ENCODE measurements at regions not wholly inside any gene's neighbourhood (a gene's known extent, or its start where the extent isn't known, plus 50 kb on each side); places are given as distances from the start of the nearest gene placed in this dataset.
"Not testable (repeated sequence)": the region's sequence is repeated elsewhere in the genome, so short reads cannot be mapped to it uniquely, and the experiment has no call there.

DNA sequence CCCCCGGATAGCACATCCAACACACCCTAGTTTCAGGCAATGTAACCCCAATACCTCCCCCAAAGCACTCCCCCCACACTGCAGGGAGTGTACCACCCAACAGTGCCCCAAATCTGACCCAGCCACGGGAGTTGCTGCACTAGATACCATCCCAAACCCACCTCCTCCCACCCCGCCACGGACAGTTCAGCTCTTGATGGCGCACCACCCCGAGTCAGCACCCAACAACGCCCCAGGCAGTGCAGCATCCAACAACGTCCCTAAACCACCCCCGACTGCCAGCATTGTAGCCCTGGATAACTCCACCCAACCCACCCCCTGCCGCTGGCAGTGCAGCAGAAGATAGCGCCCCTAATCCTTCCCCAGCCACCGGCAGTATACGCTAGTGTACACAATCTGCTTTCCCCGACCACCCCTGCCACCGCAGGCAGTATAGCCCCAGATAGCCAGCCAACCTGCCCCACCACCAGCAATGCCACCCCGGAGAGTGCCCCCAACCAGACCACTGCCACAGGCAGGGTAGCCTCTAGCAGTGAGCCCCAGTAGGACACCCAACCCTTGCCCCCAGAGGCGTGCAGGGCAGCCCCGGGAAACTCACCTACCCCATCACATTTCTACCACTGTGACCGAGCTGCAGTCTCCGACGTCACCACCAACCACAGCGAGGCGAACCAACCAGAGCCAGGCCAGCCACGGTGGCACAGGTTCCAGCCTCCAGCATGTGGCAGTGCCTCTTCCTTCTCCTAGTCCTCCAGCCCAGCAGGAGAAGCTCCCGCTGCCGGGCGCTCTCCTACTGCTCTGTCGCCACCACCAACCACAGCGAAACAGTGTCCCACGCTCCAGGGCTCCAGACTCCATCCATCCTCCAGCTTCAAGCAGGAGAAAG is 178.1 kb downstream of the POTEB3 start:
- no peaks in the 10 kb centered on the region for H3K79me2 ChIP-seq (ENCODE audit: insufficient read depth, low read depth, low read length)
- intact Hi-C loops (cut with micrococcal nuclease; ENCODE audit: unreplicated experiment), result no loop called here
- no peak overlapping the region for H3K4me3 ChIP-seq (ENCODE audit: low read depth, low read length, poor library complexity, severe bottlenecking)
- CTCF ChIA-PET (ENCODE audit: unreplicated experiment), result no interaction called here
- H4K20me1 ChIP-seq (ENCODE audit: insufficient read depth, low read length), result no peaks in the 10 kb centered on the region
- H3K27ac ChIP-seq (ENCODE audit: low read depth, low read length, poor library complexity, severe bottlenecking), result no peak overlapping the region
- H2AFZ ChIP-seq (ENCODE audit: low read length), result no peak overlapping the region
- H3K4me1 ChIP-seq (ENCODE audit: insufficient read depth, low read length, poor library complexity, severe bottlenecking), result no peaks in the 10 kb centered on the region
- POLR2A ChIA-PET, result no interaction called here
- no peaks in the 10 kb centered on the region for H3K36me3 ChIP-seq (ENCODE audit: insufficient read depth, low read length)
- no peak overlapping the region for H3K4me2 ChIP-seq (ENCODE audit: low read length)
- no TSS peak for BruUV-seq (replicated peaks)
- TF ChIP-seq, protein P1, sequence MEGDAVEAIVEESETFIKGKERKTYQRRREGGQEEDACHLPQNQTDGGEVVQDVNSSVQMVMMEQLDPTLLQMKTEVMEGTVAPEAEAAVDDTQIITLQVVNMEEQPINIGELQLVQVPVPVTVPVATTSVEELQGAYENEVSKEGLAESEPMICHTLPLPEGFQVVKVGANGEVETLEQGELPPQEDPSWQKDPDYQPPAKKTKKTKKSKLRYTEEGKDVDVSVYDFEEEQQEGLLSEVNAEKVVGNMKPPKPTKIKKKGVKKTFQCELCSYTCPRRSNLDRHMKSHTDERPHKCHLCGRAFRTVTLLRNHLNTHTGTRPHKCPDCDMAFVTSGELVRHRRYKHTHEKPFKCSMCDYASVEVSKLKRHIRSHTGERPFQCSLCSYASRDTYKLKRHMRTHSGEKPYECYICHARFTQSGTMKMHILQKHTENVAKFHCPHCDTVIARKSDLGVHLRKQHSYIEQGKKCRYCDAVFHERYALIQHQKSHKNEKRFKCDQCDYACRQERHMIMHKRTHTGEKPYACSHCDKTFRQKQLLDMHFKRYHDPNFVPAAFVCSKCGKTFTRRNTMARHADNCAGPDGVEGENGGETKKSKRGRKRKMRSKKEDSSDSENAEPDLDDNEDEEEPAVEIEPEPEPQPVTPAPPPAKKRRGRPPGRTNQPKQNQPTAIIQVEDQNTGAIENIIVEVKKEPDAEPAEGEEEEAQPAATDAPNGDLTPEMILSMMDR (conservative IDR thresholded peaks at IDR 0.05; ENCODE audit: low read length), result no peak
- no peak for TF ChIP-seq EZH2phosphoT487 (IDR thresholded peaks at IDR 0.05; ENCODE audit: borderline replicate concordance, low read depth, low read length)
- H3K9me2 ChIP-seq (ENCODE audit: insufficient read depth, low read length), result no peaks in the 10 kb centered on the region; the same call in 1 of the 2 replicates
- DNase-seq (ENCODE audit: low spot score), result no peak
- no peaks in the 10 kb centered on the region for H3K9me3 ChIP-seq (ENCODE audit: low read length)

DNA sequence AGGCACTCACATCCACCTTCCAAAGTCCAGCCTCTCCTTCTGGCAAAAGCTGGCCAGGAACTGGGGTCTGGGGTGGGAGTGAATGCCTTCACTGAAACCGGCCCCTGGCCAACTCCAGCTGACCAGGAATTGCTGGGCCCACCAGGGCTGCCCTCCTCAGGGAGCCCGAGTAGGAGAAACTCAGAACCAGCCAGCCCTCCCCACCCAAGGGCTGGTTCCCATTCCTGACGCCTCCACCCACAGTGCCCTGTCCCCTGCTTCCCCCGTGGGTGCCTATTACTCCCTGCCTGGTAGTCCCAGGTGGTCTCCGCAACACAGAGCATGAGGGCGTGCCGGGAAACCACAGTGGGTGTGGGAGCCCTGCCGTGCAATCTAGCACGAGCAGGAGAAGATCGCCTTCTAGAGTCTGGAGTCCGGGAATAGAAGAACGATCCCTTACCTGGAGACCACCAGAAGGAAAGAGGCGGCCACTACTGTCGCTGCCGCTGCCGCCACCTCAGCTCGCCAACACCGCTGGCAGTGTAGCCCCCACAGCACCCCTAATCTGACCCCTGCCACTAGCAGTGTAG is 178.8 kb downstream of the POTEB3 start:
- no TSS peak for BruUV-seq (replicated peaks)
- H4K20me1 ChIP-seq (ENCODE audit: insufficient read depth, low read length), result no peaks in the 10 kb centered on the region
- H3K9me3 ChIP-seq (ENCODE audit: low read length), result no peaks in the 10 kb centered on the region
- H3K4me2 ChIP-seq (ENCODE audit: low read length), result no peak overlapping the region
- no peak overlapping the region for H3K27ac ChIP-seq (ENCODE audit: low read depth, low read length, poor library complexity, severe bottlenecking)
- H3K4me1 ChIP-seq (ENCODE audit: insufficient read depth, low read length, poor library complexity, severe bottlenecking), result no peaks in the 10 kb centered on the region
- no peaks in the 10 kb centered on the region for H3K79me2 ChIP-seq (ENCODE audit: insufficient read depth, low read depth, low read length)
- no peak overlapping the region for H3K4me3 ChIP-seq (ENCODE audit: low read depth, low read length, poor library complexity, severe bottlenecking)
- intact Hi-C loops (cut with micrococcal nuclease; ENCODE audit: unreplicated experiment), result no loop called here
- H3K36me3 ChIP-seq (ENCODE audit: insufficient read depth, low read length), result no peaks in the 10 kb centered on the region
- DNase-seq (ENCODE audit: low spot score), result no peak
- H3K9me2 ChIP-seq (ENCODE audit: insufficient read depth, low read length), result no peaks in the 10 kb centered on the region
- TF ChIP-seq, protein P1 (conservative IDR thresholded peaks at IDR 0.05; ENCODE audit: low read length), result no peak
- TF ChIP-seq EZH2phosphoT487 (IDR thresholded peaks at IDR 0.05; ENCODE audit: borderline replicate concordance, low read depth, low read length), result no peak
- POLR2A ChIA-PET, result no interaction called here
- CTCF ChIA-PET (ENCODE audit: unreplicated experiment), result no interaction called here
- no peak overlapping the region for H2AFZ ChIP-seq (ENCODE audit: low read length)

DNA sequence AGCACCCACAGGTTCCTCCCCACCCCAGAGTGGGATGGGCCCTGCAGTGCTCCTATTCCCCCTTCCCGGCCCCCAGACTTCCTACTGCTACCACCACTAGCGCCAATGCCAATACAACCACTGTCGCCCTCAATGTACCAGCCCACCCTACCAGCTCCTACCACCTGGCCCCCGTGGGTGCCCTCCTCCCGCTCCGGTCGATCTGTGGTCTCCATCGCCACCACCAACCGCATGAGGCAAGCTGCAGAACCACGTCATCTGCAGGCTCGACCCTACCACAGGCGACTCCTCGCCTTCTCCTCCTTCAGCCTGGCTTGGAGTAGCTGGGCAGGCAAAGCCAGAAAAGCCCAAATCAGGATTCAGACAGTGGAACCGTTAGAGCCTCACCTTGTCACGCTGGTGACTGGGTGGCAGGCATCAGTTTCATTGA is 179.3 kb downstream of the POTEB3 start:
- Histone ChIP-seq H3K9me3 (ENCODE audit: low read length) (no peaks in the 10 kb centered on the region), H2AFZ (ENCODE audit: low read length) (no peak overlapping the region), H3K27ac (ENCODE audit: low read depth, low read length, poor library complexity, severe bottlenecking) (no peak overlapping the region), H4K20me1 (ENCODE audit: insufficient read depth, low read length) (no peaks in the 10 kb centered on the region), H3K4me2 (ENCODE audit: low read length) (no peak overlapping the region), H3K4me1 (ENCODE audit: insufficient read depth, low read length, poor library complexity, severe bottlenecking) (no peaks in the 10 kb centered on the region), H3K79me2 (ENCODE audit: insufficient read depth, low read depth, low read length) (no peaks in the 10 kb centered on the region), H3K36me3 (ENCODE audit: insufficient read depth, low read length) (no peaks in the 10 kb centered on the region), H3K4me3 (ENCODE audit: low read depth, low read length, poor library complexity, severe bottlenecking) (no peak overlapping the region), H3K9me2 (ENCODE audit: insufficient read depth, low read length) (no peaks in the 10 kb centered on the region)
- DNase-seq (ENCODE audit: low spot score), result no peak
- TF ChIP-seq EZH2phosphoT487 (IDR thresholded peaks at IDR 0.05; ENCODE audit: borderline replicate concordance, low read depth, low read length), result no peak
- TF ChIP-seq, protein P1 (conservative IDR thresholded peaks at IDR 0.05; ENCODE audit: low read length), result no peak
- no TSS peak for BruUV-seq (replicated peaks)
- intact Hi-C loops (cut with micrococcal nuclease; ENCODE audit: unreplicated experiment), result no loop called here
- CTCF ChIA-PET (ENCODE audit: unreplicated experiment), result no interaction called here
- POLR2A ChIA-PET, result no interaction called here

DNA sequence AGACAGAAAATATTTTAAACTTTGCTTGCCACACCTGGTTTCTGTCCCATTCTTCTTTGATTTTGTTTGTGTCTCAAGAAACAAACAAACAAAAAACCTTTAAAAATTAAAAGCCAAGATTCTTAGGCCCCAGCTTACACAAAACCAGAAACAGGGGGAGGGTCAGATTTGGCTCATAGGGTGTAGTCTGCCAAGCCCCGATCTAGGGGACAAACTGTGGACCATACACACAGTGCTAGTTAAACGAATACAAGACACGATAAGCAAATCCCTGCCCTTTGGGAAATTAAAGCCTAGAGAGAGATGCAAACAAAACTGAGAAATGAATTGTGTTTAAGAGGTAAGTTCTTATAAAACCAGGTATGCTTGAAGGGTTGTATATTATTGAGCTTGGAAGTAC is 181.7 kb downstream of the POTEB3 start:
- H3K4me2 ChIP-seq (ENCODE audit: low read length); H3K4me3 ChIP-seq (ENCODE audit: low read depth, low read length, poor library complexity, severe bottlenecking); H3K4me1 ChIP-seq (ENCODE audit: insufficient read depth, low read length, poor library complexity, severe bottlenecking); H4K20me1 ChIP-seq (ENCODE audit: insufficient read depth, low read length); BruUV-seq (replicated peaks); H3K9me2 ChIP-seq (ENCODE audit: insufficient read depth, low read length); intact Hi-C loops (cut with micrococcal nuclease; ENCODE audit: unreplicated experiment); H2AFZ ChIP-seq (ENCODE audit: low read length); H3K9me3 ChIP-seq (ENCODE audit: low read length); POLR2A ChIA-PET; H3K36me3 ChIP-seq (ENCODE audit: insufficient read depth, low read length); H3K27ac ChIP-seq (ENCODE audit: low read depth, low read length, poor library complexity, severe bottlenecking); DNase-seq (ENCODE audit: low spot score); CTCF ChIA-PET (ENCODE audit: unreplicated experiment); H3K79me2 ChIP-seq (ENCODE audit: insufficient read depth, low read depth, low read length): not testable (repeated sequence)
